ENCODE measurements at regions not wholly inside any gene's neighbourhood (a gene's known extent, or its start where the extent isn't known, plus 50 kb on each side); places are given as distances from the start of the nearest gene placed in this dataset.

DNA sequence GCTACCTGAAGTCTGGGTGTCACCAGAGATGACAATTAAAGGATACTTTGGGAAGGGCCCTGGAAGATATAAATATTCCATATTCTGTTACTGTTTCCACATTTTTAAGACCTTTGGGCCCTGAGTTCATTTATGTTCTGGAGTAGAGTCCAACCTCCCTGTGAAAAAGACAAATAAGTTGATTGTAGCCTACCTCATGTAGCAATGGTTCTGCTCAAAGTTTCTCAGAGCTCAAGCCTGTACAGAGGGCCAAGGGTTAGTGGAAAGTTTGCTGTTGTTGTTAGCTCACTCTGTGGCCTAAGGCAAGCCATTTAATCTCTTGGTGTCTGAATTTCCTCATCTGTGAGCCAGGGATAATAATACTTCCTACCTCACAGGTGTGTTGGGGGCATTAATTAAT is 284.7 kb upstream of the DDHD1 start:
- no peaks in the 10 kb centered on the region for H3K36me3 ChIP-seq (ENCODE audit: control insufficient read depth in 2 of 3, insufficient read depth in 3 of 3, low read length in 3 of 3)
- no peaks in the 10 kb centered on the region for H3K27me3 ChIP-seq (ENCODE audit: control insufficient read depth, insufficient read depth, low read length)
- TF ChIP-seq, protein P1, sequence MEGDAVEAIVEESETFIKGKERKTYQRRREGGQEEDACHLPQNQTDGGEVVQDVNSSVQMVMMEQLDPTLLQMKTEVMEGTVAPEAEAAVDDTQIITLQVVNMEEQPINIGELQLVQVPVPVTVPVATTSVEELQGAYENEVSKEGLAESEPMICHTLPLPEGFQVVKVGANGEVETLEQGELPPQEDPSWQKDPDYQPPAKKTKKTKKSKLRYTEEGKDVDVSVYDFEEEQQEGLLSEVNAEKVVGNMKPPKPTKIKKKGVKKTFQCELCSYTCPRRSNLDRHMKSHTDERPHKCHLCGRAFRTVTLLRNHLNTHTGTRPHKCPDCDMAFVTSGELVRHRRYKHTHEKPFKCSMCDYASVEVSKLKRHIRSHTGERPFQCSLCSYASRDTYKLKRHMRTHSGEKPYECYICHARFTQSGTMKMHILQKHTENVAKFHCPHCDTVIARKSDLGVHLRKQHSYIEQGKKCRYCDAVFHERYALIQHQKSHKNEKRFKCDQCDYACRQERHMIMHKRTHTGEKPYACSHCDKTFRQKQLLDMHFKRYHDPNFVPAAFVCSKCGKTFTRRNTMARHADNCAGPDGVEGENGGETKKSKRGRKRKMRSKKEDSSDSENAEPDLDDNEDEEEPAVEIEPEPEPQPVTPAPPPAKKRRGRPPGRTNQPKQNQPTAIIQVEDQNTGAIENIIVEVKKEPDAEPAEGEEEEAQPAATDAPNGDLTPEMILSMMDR (IDR thresholded peaks at IDR 0.05; ENCODE audit: borderline replicate concordance, extremely low read depth, insufficient read depth), result no peak
- H3K4me3 ChIP-seq (ENCODE audit: low read length in 3 of 3), result no peak overlapping the region
- intact Hi-C loops (cut with DNase I), result no loop called here
- no peak overlapping the region for H3K9ac ChIP-seq (ENCODE audit: low read length in 3 of 3)
- no peak overlapping the region for H3K27ac ChIP-seq (ENCODE audit: low read depth in 2 of 2, low read length in 2 of 2)
- no peak for FAIRE-seq
- no peaks in the 10 kb centered on the region for H3K9me3 ChIP-seq (ENCODE audit: control insufficient read depth in 2 of 3, insufficient read depth in 1 of 3, low read length in 3 of 3)
- no peaks in the 10 kb centered on the region for H3K4me1 ChIP-seq (ENCODE audit: control insufficient read depth in 2 of 3, insufficient read depth in 2 of 3, low read depth in 1 of 3, low read length in 3 of 3)
- DNase-seq, result no peak

DNA sequence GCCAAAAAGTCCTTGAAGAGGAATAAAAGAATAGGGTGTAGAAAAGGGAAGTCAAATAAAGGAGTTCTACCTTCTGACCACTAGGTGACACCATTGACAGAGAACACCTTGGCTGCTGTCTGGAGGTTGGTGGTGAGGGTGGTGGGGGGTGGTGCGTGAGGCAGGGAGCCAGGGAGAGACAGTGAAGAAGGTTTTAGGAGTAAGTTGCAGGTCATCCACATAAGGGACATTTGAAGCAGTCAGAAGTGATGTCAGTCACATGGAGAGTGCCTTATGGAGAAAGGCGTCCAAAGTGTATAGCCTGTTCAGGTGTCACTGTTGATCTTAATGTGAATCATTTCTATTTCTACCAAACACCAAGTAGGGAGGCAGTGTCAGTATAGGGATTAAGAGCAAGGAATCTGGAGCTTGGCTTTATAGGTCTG is 279.3 kb upstream of the DDHD1 start:
- Histone ChIP-seq H3K9me3 (ENCODE audit: control insufficient read depth in 2 of 3, insufficient read depth in 1 of 3, low read length in 3 of 3) (no peaks in the 10 kb centered on the region), H3K4me3 (ENCODE audit: low read length in 3 of 3) (no peak overlapping the region), H3K27ac (ENCODE audit: low read depth in 2 of 2, low read length in 2 of 2) (no peak overlapping the region), H3K9ac (ENCODE audit: low read length in 3 of 3) (no peak overlapping the region), H3K36me3 (ENCODE audit: control insufficient read depth in 2 of 3, insufficient read depth in 3 of 3, low read length in 3 of 3) (no peaks in the 10 kb centered on the region), H3K4me1 (ENCODE audit: control insufficient read depth in 2 of 3, insufficient read depth in 2 of 3, low read depth in 1 of 3, low read length in 3 of 3) (no peaks in the 10 kb centered on the region), H3K27me3 (ENCODE audit: control insufficient read depth, insufficient read depth, low read length) (no peaks in the 10 kb centered on the region)
- DNase-seq (peak in 4 of 5 donors; percentile 51 to 70 (median 55)), FAIRE-seq (no peak)
- TF ChIP-seq, protein P1 (IDR thresholded peaks at IDR 0.05; ENCODE audit: borderline replicate concordance, extremely low read depth, insufficient read depth), result peak; percentile 55
- intact Hi-C loops (cut with DNase I), result no loop called here

DNA sequence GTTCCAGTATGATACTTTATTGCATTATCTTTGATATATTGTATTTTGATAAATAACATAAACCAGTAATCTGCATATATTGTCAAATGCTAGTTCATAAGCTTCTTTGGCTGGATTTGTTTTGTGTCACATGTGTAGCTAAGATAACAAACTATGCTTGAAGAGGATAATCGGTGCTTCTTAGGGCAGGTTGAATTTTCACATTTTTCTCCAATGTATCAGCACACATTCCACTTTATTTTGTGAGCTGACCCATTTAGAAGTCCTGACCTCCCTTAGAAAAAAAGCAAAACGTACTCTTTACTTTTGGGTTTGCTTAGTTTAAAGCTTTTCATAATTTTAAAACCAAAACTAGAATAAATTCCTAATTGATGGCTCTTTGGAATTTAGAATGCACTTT is 277.7 kb upstream of the DDHD1 start:
- FAIRE-seq, result no peak

More for the DNA sequence above, 277.7 kb upstream of the DDHD1 start:
- DNase-seq, result no peak
- intact Hi-C loops (cut with DNase I), result no loop called here
- H3K27me3 ChIP-seq (ENCODE audit: control insufficient read depth, insufficient read depth, low read length), result no peaks in the 10 kb centered on the region
- H3K36me3 ChIP-seq (ENCODE audit: control insufficient read depth in 2 of 3, insufficient read depth in 3 of 3, low read length in 3 of 3), result no peaks in the 10 kb centered on the region
- no peak overlapping the region for H3K4me3 ChIP-seq (ENCODE audit: low read length in 3 of 3)
- H3K4me1 ChIP-seq (ENCODE audit: control insufficient read depth in 2 of 3, insufficient read depth in 2 of 3, low read depth in 1 of 3, low read length in 3 of 3), result no peaks in the 10 kb centered on the region
- no peak overlapping the region for H3K9ac ChIP-seq (ENCODE audit: low read length in 3 of 3)
- H3K27ac ChIP-seq (ENCODE audit: low read depth in 2 of 2, low read length in 2 of 2), result no peak overlapping the region
- TF ChIP-seq, protein P1 (IDR thresholded peaks at IDR 0.05; ENCODE audit: borderline replicate concordance, extremely low read depth, insufficient read depth), result no peak
- no peaks in the 10 kb centered on the region for H3K9me3 ChIP-seq (ENCODE audit: control insufficient read depth in 2 of 3, insufficient read depth in 1 of 3, low read length in 3 of 3)
